ENCODE measurements at regions not wholly inside any gene's neighbourhood (a gene's known extent, or its start where the extent isn't known, plus 50 kb on each side); places are given as distances from the start of the nearest gene placed in this dataset.

GRCh38 chr1:194052514-194053338 is 866.3 kb upstream of the B3GALT2 start:
- DNase-seq = no peak
- Histone ChIP-seq H3K4me1 (no peaks in the 10 kb centered on the region), H3K27me3 (no peaks in the 10 kb centered on the region), H3K4me3 (ENCODE audit: low read depth, low read length) (no peak overlapping the region), H3K36me3 (no peaks in the 10 kb centered on the region), H3K9me3 (no peaks in the 10 kb centered on the region)
- TF ChIP-seq, protein P1, sequence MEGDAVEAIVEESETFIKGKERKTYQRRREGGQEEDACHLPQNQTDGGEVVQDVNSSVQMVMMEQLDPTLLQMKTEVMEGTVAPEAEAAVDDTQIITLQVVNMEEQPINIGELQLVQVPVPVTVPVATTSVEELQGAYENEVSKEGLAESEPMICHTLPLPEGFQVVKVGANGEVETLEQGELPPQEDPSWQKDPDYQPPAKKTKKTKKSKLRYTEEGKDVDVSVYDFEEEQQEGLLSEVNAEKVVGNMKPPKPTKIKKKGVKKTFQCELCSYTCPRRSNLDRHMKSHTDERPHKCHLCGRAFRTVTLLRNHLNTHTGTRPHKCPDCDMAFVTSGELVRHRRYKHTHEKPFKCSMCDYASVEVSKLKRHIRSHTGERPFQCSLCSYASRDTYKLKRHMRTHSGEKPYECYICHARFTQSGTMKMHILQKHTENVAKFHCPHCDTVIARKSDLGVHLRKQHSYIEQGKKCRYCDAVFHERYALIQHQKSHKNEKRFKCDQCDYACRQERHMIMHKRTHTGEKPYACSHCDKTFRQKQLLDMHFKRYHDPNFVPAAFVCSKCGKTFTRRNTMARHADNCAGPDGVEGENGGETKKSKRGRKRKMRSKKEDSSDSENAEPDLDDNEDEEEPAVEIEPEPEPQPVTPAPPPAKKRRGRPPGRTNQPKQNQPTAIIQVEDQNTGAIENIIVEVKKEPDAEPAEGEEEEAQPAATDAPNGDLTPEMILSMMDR (IDR thresholded peaks at IDR 0.05; ENCODE audit: low read depth, low read length) = no peak

- TF ChIP-seq, protein P1 (IDR thresholded peaks at IDR 0.05; ENCODE audit: low read depth, low read length) = no peak
- no peak overlapping the region for H3K4me3 ChIP-seq (ENCODE audit: low read depth, low read length)
- DNase-seq = no peak
These were observed 861.5 kb upstream of the B3GALT2 start for GRCh38 chr1:194047921-194048320.

GRCh38 chr1:194047206-194047605 is 860.8 kb upstream of the B3GALT2 start:
- no peak for DNase-seq
- TF ChIP-seq, protein P1 (IDR thresholded peaks at IDR 0.05; ENCODE audit: low read depth, low read length) = no peak
- Histone ChIP-seq H3K27me3 (no peaks in the 10 kb centered on the region), H3K9me3 (no peaks in the 10 kb centered on the region), H3K4me3 (ENCODE audit: low read depth, low read length) (no peak overlapping the region), H3K36me3 (no peaks in the 10 kb centered on the region), H3K4me1 (no peaks in the 10 kb centered on the region)

More at GRCh38 chr1:194047921-194048320, 861.5 kb upstream of the B3GALT2 start:
- Histone ChIP-seq H3K27me3 (no peaks in the 10 kb centered on the region), H3K4me1 (no peaks in the 10 kb centered on the region), H3K36me3 (no peaks in the 10 kb centered on the region), H3K9me3 (no peaks in the 10 kb centered on the region)

- TF ChIP-seq, protein P1 (IDR thresholded peaks at IDR 0.05; ENCODE audit: low read depth, low read length) = no peak
- H3K4me1 ChIP-seq = no peaks in the 10 kb centered on the region
- no peak for DNase-seq
- H3K4me3 ChIP-seq (ENCODE audit: low read depth, low read length) = no peak overlapping the region
- H3K36me3 ChIP-seq = no peaks in the 10 kb centered on the region
- no peaks in the 10 kb centered on the region for H3K27me3 ChIP-seq
- H3K9me3 ChIP-seq = no peaks in the 10 kb centered on the region
These were observed 859.0 kb upstream of the B3GALT2 start for GRCh38 chr1:194045416-194045815.

DNA sequence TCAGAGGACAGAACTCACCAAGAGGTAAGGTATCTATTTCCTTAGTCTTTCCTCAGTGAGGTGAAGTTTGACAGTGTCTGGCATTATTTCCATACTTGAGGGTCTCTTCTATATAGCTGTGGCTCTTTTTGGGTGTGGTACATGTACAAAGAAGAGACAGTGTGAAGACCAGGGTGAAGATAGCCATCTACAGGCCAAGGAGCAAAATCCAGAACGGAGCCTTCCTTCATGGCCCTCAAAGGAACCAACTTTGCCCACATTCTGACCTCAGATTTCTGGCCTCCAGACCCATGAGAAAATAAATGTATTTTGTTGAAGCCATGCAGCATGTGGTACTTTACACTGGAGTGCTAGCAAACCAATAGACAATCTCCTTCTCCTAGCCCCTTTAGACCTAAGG is 858.5 kb upstream of the B3GALT2 start:
- Histone ChIP-seq H3K4me3 (ENCODE audit: low read depth, low read length) (no peak overlapping the region), H3K27me3 (no peaks in the 10 kb centered on the region), H3K4me1 (no peaks in the 10 kb centered on the region), H3K36me3 (no peaks in the 10 kb centered on the region), H3K9me3 (no peaks in the 10 kb centered on the region)
- TF ChIP-seq, protein P1 (IDR thresholded peaks at IDR 0.05; ENCODE audit: low read depth, low read length) = no peak
- DNase-seq = no peak

DNA sequence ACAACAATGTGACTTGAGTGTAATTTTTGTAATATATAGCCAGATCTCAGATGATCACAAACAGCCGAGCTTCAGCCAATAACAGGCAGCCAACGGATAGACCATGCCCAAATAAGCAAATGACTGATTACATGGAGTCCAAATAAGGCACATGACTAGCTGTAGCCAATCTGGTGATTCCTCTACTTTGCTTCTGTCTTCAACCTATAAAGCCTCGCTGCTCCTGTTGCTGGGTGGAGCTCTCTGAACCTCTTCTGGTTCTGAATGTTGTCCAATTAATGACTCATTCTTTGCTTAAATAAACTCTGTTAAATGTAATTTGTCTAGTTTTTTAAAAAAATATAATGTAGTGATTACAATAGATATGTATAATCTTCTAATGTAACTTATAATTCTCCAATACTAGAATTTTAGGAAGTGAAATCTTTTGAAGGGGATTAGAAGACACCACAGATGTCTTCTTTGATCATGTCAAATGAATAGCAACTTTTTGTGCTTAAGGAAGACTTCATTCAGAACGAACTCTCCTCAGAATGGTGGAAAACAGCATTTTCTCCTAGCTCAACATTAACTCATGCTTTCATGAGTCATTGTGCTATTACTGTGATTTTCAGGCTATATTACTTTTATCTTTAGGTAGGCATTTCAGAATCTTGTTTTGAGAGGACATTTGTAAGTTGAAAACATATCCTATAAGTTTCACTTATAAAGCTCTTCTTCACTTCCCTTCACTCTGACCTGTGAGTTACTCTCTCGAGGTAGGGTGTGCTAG is 857.8 kb upstream of the B3GALT2 start:
- no peaks in the 10 kb centered on the region for H3K27me3 ChIP-seq
- no peaks in the 10 kb centered on the region for H3K36me3 ChIP-seq
- no peak for DNase-seq
- no peaks in the 10 kb centered on the region for H3K9me3 ChIP-seq
- H3K4me1 ChIP-seq = no peaks in the 10 kb centered on the region
- TF ChIP-seq, protein P1 (IDR thresholded peaks at IDR 0.05; ENCODE audit: low read depth, low read length) = no peak
- H3K4me3 ChIP-seq (ENCODE audit: low read depth, low read length) = no peak overlapping the region
